GM21619 (cell line): ENCODE measurements at regions not wholly inside any gene's neighbourhood (a gene's known extent, or its start where the extent isn't known, plus 50 kb on each side); places are given as distances from the start of the nearest gene placed in this dataset.

ENCODE experiments used
- ATAC-seq: cut with Tn5 transposase; IDR thresholded peaks from one replicate; pipeline ENCODE4 v1.9.1; 2021; ENCODE audit not compliant: unreplicated experiment

DNA sequence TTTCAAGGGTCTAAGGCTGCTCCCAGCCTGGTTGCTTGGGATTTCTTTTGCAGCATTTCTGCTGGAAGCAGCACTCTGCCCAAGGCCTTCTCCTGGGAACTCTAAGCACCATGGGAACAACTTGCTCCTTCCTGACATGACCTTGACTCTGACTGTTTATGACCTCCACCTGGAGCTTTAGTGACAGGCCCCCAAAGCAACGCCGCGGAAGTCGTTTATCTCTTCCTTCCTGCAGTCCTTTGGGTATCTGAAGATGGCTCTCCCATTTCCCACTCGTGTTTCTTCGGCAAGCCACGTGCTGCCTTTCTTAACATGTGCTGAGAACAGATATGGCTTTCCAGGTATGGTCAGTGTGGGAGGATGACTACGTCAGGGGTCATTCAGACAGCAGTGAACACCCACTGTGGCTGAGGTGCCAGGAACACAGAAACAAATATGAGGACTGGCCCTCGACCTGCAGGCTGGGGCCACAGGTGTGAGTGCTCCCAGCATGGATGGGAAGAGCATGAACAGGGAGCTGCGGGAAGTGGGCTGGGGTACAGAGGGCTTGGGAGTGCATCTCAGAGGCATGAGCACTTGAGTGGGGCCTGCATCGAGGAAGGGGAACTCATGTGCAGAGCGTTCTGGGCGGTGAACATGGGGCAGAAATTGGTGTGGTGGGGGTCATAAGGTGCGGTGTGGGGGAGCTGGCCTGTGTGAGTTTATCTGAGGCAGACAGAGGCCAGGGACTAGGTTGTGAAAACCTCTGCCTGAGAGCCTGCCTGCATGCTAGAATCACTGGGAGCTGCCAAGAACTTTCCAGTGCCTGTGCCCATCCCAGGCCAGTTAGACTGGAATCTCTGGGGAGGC lies 140.5 kb downstream of the TSN start:
- ATAC-seq, result no peak

DNA sequence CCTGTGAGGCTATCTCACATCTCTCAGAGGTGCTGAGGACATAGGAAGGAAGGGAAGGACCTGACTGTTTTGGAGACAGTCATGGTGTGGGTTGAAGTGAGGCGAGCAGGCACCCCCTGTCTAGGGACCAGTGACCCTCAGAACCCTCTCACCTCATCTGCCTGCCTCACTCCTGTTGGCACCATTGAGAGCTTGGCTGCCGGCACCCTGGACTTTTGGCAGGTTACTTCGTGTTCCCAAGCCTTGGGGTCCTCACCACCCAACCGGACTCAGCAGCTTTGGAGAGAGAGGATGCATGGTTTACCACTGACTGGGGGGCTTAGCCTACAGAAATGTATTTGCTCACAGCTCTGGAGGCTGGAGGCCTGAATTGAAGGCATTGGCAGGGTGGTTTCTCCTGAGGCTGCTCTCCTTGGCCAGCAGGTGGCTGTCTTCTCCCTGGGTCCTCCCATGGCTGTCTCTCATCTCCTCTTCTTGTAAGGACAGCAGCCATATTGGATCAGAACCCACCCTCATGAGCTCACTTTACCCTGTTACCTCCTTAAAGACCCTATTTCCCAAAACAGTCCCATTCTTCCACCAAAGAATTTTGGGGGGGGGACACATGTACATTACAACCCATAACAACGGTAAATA lies 142.0 kb downstream of the TSN start:
- ATAC-seq, result peak; percentile 87

DNA sequence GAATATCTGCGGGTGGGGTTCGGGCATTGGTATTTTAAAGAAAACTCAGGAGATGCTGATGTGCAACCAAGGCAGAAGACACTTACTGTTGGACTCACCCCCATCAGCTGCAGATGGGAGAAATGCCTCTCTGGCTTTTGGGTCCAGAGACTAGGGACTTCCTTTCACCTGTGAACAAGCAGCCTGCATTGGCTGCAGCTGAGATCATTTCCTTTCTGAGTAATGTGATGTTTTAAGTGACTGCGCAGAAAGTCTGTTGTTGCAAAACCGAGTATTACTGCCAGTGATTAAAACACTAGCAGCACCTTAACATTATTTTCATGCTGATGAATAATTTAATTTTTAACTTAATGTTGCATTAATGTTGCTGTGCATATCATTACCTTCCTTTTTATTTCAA lies 143.0 kb downstream of the TSN start:
- ATAC-seq, result no peak

DNA sequence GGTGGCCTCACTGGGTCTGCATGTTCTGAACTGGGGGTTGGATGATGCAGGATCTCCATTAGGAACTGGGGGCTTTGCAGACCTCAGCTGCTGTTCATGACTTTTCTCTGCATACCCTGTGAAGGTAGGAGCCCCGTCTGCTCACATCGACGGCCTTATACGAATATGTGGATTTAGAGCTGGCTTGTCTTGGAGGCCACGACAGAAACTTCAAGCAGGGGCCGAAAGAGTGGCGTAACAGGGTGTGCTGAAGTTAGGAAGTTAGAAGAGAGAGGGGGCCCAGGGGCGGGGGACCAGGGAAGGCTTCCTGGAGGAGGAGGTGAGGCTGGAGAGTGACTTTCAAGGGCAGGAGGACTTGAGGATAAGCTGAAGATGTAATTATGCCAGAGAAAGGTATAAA lies 144.9 kb downstream of the TSN start:
- ATAC-seq, result no peak

DNA sequence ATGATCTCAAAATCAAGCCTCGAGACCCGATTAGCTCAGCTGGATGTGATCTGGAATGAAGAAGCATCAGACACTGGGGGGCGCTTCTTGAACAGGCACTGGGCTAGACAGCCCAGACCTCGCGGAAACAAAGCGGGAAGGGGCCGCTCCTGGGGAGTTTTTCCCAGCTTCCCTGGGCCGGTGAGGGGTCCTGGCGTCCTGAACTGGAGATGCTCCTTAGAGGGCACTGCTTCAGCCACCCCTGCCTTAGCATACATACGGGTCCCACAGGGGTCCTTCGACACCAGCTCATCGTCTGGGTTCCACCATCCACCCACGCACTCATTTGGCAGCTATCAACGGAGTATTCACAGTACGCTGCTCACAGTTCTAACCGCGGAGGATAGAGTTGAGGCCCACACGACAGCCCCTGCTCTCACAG lies 146.7 kb downstream of the TSN start:
- no peak for ATAC-seq

DNA sequence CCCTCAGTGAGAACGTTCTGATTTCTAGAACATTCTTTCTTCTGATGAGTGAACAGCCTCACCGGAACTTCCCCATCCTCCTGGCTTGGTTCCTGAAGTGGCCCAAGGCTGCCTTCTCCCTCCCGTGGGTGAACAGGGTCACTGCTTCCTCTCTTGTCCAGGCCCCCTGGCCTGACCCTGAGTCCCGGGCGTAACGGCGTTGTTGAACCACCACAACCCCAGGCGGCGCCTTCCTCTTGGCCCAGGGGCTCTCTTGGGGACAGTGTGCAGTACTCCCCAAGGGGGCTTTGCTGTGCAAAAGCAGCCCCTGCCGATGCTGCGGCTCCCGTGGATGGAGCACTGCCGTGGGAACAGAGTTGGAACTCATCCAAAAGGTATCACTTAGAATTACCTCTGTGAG lies 147.2 kb downstream of the TSN start:
- ATAC-seq, result no peak

DNA sequence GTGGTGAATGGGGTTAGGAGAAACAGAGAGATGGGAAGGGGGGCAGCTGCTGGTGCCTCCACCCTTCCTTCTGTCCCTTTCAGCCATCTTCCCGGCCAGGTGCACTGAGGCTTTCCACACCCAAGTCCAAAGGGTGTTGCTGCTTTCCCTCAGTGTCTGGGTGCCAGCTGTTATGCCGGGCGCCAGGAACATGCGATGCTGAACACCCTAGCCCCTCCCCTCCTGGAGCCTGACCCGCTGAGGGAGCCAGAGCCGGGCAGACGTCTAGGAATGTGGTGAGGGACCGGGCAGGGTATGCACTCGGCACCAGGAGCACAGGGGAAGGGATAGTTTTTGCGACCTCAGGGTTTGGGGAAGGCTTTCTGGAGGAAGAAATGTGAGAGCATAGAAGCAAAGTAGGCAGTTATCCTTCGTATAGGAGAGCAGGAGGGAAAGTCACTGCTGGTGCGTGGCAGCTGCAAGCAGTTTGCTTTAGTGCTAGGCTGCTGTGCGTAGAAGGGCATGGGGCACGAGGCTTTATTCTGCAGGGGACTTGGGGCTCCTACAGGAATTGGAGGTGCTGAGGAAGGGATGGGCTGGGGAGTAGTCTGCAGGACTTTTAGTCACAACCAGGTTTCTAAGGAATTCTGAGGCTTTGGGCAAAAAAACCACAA lies 147.7 kb downstream of the TSN start:
- ATAC-seq, result no peak

DNA sequence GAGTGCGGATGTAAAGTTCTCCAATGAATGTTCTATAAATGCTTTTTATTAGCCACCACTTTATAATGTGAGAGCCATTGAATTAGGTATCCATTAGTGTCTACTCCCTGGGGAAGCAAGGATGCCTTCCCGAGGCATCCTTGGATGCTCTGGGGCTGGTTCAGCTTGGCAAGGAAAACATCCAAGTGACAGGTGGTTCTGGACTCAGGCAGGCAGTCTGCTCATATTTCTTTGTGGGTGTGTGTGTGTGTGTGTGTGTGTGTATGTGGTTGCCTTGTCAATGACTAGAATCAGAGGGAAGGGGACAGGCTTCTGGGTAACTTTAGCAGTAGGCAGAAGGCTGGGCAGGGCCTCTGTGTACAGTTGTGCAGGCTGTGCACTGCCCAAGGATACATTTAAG lies 149.2 kb downstream of the TSN start:
- no peak for ATAC-seq

DNA sequence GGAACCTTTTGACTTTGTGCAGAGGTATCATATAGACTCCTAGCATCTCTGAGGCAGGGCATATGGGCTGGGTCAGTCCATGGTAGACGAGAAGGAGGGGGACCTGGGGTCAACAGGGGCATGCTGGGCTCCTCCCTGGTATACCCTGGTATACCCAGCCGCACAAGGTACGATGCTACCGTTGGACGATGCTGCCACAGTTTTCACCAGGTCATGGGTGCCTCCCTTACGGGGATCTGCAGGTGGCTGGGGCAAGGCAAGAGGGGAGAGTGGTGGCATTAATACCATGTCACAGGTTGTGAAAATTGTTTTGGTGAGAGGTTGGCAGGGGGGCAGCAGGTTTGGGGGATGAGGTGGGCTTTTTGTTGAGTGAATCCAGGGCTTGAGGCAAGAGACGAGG lies 149.8 kb downstream of the TSN start:
- no peak for ATAC-seq

DNA sequence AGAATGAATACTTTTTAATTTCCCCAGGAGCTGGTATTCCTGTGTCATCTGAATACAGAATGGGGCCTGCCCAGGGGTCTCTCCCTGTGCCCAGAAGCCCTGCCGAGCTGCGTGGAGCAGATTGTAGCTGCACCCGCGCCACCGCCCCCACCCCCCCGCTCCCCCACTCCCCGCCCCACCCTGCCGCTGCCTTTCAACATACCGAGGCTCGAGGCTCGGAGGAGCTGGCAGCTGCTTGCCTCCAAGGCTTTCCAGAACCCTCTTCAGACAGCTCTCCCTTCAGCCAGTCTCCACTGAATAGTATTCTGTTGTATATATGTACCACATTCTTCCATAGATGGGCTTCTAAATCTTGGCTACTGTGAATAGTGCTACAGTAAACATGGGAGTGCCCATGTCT lies 150.7 kb downstream of the TSN start:
- ATAC-seq, result no peak

DNA sequence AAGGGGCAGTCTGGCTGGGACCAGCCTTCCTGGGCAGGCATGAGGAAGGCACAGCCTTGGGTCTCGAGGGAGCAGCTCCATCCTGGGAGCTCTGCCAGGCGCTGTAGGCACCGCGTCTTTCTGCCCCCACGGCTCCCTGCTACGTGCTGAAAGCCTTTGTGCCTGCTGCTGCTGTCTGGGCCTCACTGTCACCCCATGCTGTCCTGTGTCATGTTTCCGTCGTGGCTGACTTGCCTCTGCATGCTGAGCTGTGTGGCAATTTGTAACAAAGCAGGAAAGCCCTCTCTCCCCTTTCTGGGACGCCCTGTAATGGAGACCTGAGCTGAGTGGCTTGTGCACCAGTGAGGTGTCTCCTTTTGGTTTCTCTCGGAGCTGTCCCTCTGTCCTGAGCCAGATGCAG lies 152.5 kb downstream of the TSN start:
- no peak for ATAC-seq

DNA sequence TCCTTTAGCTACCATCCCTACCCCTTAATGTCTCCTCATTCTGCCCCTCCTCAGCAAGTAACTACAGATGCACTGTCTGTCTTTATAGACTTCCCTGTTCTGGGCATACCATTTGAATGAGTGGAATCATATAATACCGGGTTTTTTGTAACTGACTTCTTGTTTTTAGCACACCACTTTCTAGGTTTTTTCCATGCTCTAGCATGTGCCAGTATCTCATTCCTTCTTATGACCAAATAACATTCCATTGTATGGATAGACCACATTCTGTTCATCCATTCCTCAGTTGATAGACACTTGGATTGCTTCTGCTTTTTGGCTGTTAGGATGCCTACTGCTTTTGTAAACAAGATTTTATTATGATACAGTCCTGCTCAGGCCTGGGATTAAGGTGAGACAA lies 154.7 kb downstream of the TSN start:
- no peak for ATAC-seq

DNA sequence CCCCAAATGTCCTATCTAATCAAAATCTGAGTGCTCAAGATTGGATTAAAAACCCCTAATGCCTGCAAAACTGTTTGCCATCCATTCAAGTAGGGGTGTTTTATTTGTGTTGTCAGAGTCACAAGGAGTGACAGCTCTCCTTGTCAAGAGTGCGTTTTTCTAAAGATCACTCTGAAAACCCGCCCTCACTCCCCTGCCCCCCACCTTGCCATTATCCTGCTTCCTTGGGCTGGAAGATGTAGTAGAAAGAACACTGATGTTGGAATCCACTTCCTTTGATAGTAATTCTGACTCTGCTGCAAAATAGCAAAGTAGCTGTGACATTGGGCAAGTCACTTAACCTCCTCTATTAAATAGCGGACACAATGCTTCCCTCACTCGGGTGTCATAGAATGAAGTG lies 155.6 kb downstream of the TSN start:
- no peak for ATAC-seq

DNA sequence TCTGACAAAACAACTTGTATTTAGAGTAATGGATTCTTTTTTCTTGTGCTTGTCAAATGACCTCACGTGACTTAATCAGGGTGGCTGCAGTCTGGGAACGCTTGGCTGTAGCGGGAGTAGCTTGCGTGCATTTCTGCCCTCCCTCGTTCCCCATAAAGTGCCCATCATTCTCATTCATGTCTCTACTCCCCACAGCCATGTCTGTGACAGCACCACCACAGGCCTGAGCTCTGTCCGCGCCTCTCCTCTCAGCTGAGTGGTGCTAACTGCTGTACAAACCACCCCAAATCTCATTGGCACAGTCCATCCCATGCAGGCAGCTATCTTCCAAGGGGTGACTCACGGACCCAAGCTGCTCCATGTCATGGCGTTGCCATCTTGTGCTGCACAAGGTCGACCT lies 161.7 kb downstream of the TSN start:
- no peak for ATAC-seq

DNA sequence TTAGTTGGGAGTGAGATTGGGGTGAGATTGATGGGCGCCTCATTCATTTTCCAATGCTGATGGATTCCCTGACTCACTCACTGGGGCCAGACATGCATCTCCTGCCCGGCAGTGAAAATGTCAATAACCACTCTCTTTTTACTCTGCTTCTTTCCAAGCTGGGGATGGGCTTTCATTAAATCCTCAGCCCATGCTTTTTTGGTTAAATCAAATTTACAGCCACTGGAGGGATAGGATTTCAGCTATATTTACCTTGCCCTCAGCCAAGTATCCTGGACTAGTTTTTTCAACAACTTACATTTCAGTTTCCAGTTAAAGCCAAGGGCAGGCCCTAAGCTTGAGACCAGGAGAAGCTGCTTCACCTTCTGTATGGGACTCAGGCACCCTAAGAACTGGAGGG lies 162.8 kb downstream of the TSN start:
- no peak for ATAC-seq

DNA sequence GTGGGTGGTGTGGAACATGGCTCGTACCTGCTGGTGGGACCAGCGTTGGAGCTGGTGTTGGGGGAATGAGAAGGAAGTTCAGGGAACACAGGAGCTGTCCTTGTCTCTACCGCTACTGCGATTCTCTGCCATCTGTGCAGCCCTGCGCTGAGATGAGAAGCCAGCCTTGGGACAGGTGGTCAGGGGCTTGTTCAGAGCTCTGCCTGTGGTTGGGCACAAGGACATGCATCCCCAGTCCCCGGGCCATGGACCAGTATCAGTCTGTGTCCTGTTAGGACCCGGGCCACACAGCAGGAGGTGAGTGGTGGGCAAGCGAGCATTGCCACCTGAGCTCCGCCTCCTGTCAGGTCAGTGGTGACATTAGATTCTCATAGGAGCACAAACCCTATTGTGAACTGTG lies 164.4 kb downstream of the TSN start:
- ATAC-seq, result no peak

DNA sequence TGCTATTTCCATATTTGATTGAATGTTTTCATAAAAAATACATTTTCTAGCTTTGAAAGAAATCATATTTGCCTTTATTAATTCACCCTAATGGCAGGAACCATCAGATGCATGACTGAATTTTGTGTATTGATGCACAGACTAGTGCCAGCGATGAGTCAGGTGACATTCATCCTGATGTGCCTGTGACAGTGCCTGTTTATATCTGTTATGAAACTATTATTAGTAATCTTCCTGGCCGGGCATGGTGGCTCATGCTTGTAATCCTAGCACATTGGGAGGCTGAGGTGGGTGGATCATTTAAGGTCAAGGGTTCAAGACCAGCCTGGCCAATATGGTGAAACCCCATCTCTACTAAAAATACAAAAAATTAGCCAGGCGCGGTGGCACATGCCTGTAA lies 170.0 kb downstream of the TSN start:
- no peak for ATAC-seq

DNA sequence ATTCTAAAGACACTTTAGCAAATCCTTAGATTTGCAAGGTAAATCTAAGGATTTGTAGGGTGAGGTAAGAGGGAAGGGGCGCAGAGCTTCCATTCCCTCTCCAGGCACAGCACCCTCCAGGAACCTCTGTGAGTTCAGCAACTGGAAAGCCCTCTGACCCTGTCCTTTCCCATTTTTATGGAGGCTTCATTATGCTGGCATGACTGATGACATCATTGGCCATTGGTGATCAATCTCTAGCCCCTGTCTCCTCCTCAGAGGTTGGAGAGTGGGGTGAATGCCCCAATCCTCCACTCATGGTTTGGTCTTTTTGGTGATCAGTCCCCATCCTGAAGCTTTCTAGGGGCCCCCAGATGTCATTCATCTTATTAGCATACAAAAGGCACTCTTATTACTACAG lies 187.8 kb downstream of the TSN start:
- no peak for ATAC-seq

DNA sequence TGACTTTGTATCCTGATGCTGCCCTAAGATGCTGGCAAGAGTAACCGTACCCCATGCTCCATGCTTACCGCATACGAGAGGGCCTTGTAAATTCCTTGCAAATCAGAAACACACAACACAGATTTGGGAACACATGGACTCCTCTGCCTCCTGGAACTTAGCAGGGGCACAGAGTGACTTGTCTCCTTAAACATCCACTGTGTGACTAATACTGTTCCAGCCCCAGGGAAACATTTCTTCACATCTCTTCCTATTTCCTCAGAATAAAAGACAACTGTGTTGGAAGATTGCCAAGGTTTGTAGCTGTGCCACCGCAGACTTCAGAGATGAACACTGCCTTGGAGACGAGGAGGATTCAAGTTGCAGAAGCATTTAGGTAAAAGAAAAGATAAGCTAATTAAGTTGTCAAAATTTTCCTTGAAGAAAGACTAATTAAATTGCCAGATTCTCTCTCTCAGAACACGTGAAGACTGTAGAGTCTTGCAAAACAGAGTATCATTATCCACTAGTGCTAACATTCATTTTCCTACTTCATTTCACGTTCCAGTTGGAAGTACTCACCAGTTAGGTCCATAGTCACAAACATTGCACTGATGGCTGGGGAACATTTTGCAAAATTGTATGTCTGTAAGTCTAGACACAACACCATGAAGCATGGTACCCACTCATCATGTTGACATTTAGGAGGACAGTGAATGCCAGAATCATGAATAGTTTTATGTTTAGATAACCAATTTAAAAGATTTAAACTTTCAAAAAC lies 188.8 kb downstream of the TSN start:
- ATAC-seq, result no peak

DNA sequence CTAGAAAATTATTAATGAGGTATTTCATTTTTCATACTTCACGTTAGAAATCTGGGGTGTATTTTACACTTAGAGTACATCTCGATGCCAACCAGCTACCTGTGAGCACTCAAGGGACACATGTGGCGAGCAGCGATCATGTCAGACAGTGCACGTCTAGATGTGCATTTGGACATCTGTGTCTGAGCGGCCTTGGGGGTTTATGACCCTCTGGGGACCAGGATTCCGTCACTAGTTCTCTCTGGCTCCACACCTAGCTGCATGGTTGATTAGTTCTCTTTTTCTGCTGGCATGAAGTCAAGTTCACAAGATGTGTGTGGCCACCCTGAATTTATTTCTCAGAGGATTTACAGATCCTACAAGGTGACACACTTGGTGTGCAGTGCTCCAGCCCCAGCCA lies 192.2 kb downstream of the TSN start:
- no peak for ATAC-seq

DNA sequence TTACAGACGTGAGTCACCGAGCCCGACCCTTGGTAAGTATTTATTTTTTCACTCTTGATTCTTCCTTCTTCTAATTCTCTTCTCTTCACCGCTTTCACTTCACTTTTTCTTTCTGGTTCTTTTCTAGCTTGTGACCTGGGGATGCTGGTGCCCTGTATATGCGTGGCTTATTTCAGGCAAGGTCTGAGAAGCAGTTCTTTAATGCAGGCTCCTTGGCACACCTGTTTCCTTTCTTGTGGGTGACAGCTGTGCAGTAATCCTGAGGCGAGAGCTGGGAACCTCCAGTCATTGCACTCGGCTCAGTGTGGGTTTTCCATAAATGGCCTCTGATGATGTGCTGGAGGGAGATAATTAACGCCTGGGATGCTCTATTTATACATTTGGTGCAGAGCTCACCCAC lies 193.8 kb downstream of the TSN start:
- no peak for ATAC-seq

DNA sequence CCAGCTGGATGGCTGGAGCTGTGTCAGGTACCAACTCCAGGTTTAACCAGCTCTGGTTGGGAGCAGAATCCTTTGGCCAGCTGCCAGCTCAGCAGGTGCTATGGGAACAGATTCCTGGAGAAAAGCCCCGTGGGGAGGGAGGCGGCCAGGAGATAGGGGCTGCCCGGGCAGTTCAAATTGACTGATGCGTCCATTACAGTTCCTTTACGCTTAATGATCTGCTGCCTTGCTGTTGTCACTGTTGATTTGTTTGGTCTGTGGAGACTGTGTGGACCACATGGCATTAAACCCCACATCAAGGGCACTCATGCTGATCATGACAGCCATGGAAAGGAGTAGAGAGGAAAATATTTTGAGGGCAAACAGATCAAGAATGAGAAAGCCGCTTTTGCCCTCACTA lies 200.0 kb downstream of the TSN start:
- no peak for ATAC-seq
